Right atrium auricular region (tissue), 2 donors: ENCODE measurements at regions not wholly inside any gene's neighbourhood (a gene's known extent, or its start where the extent isn't known, plus 50 kb on each side); places are given as distances from the start of the nearest gene placed in this dataset.
"Not testable (repeated sequence)": the region's sequence is repeated elsewhere in the genome, so short reads cannot be mapped to it uniquely, and the experiment has no call there.

Experiments used
- DNase-seq: peaks from one replicate; pipeline ENCODE4 v3.0.0-alpha.2; 2019; ENCODE audit warnings: low spot score
- H3K27ac ChIP-seq, 2 donors: fragments of 200-600 bp; sonication (generic); 1 replicate in 1 of 2; 2 replicates in 1 of 2; pipeline ENCODE4 v1.5.1; 2016 to 2019
- H3K27me3 ChIP-seq, 2 donors: fragments of 200-600 bp; sonication (generic); one replicate each; pipeline versions ENCODE4 v1.5.1 to v1.6.0; 2017 to 2019
- H3K36me3 ChIP-seq: fragments of 200-600 bp; sonication (generic); one replicate; pipeline ENCODE4 v1.5.1; 2016
- H3K4me1 ChIP-seq, 2 donors: fragments of 200-600 bp; sonication (generic); one replicate each; pipeline versions ENCODE4 v1.5.1 to v1.6.0; 2017 to 2019
- H3K4me3 ChIP-seq, 2 donors: fragments of 200-600 bp; sonication (generic); 1 replicate in 1 of 2; 2 replicates in 1 of 2; pipeline ENCODE4 v1.5.1; 2017 to 2019; ENCODE audit warnings: mild to moderate bottlenecking in 1 of 2, moderate library complexity in 1 of 2
- H3K9me3 ChIP-seq, 2 donors: fragments of 200-600 bp; sonication (generic); one replicate each; pipeline ENCODE4 v1.5.1; 2019
- CTCF ChIP-seq, 2 donors: fragments of 200-600 bp; sonication (generic); IDR thresholded peaks; one replicate each; pipeline ENCODE4 v1.5.1; 2019; ENCODE audit warnings: antibody characterized with exemption in 2 of 2

DNA sequence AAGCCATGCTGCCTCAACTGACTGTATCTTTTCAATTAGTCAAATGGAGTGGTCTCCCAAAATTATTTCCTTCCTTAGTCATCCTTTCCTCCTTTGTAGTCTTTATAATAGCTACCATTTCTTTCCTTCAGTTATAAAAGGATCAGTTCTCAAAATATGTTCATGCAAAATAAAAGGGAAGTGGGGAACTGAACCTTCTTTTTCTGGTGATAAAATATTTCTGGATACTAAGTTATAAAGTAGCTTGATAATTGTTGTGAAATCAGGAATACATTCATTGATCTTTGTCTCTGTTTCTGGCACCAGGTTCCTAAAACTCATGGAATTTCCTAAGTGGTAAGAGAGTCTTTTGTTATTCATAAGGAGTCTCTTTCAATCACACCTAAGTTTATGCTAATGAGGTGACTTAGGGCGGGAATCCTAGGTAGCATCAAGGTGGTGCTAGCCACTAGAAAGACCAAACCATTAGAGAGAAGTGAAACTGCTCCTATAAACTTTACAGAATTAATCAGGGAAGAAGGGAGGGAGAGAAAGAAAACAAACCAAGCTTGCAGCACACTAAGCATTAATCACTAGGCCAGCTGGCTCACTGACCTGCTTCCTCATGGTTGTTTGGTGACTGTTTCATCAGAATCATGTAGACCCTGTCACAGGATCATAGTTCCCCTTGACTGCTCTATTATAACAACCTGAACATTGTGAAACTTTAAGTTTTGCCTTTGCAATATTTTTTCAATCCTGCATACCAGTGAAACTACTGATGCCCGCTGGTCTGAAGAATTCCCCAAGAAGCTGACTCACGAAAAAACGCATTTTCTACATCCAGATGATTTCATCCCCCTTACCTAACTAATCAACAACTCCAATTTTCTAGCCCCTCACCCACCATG lies 161.6 kb upstream of the PTBP2 start:
- Histone ChIP-seq H3K27me3 (no peaks in the 10 kb centered on the region), H3K36me3 (no peaks in the 10 kb centered on the region), H3K9me3 (peaks cover 0 to 8% of the 10 kb centered on the region in 2 donors), H3K4me3 (no peak overlapping the region), H3K27ac (peak overlapping the region in 1 of 2 donors; percentile 47), H3K4me1 (no peaks in the 10 kb centered on the region)
- no peak for TF ChIP-seq CTCF (IDR thresholded peaks at IDR 0.05)
- DNase-seq, result peak; percentile 76

DNA sequence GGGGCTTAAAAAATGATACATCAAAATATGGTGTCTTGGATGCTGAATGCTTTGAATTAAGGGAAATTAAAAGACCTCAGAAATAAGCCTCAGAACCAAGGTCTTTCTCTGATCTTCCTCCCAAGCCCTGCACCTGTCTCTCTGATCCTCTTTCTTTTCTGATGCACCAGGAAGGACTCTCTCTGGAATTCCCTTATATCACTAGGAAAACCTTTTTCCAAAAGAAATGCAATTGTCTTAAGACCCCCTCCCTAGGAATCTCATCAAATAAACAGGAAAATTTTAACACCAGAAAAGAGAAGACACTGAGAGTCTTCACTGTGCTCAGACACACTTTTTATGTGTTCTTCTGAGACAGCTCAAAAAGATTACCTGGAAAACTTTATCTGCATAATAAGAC lies 159.5 kb upstream of the PTBP2 start:
- H3K27me3 ChIP-seq, result no peaks in the 10 kb centered on the region
- no peak for DNase-seq

GRCh38 chr1:96564401-96564800 lies 157.2 kb upstream of the PTBP2 start:
- not testable (repeated sequence) for H3K36me3 ChIP-seq, DNase-seq, H3K27ac ChIP-seq, H3K9me3 ChIP-seq, H3K27me3 ChIP-seq, H3K4me3 ChIP-seq, H3K4me1 ChIP-seq

More for the DNA sequence above, 159.5 kb upstream of the PTBP2 start:
- H3K27ac ChIP-seq, result no peak overlapping the region
- H3K4me3 ChIP-seq, result no peak overlapping the region
- H3K9me3 ChIP-seq, result peaks cover 0 to 8% of the 10 kb centered on the region in 2 donors
- no peaks in the 10 kb centered on the region for H3K36me3 ChIP-seq
- H3K4me1 ChIP-seq, result no peaks in the 10 kb centered on the region
- TF ChIP-seq CTCF (IDR thresholded peaks at IDR 0.05), result no peak

DNA sequence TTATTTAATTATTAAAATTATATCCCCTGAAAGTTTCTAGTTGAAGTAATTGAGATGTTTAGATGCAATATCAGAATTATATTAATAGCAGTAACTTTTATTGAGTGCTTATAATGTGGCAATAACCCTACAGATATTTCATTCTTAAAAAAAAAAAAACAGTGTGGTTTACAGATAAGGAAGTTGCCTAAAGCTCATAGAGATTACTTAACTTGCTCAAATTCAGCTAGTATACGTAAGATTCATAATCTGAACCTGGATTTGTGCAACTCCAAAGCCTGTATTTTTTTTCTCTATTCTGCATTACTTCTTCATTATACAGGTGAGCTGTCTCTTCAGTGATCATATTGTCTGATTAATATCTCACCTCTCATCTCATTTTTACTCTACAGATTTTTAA lies 156.0 kb upstream of the PTBP2 start:
- no peak for TF ChIP-seq CTCF (IDR thresholded peaks at IDR 0.05)
- Histone ChIP-seq H3K27ac (no peak overlapping the region), H3K4me3 (no peak overlapping the region), H3K9me3 (peaks cover 0 to 5% of the 10 kb centered on the region in 2 donors), H3K36me3 (no peaks in the 10 kb centered on the region), H3K4me1 (no peaks in the 10 kb centered on the region), H3K27me3 (no peaks in the 10 kb centered on the region)
- no peak for DNase-seq

- no peak for TF ChIP-seq CTCF (IDR thresholded peaks at IDR 0.05)
- no peak for DNase-seq
- Histone ChIP-seq H3K27me3 (no peaks in the 10 kb centered on the region), H3K4me1 (no peaks in the 10 kb centered on the region), H3K36me3 (no peaks in the 10 kb centered on the region), H3K4me3 (no peak overlapping the region), H3K27ac (no peak overlapping the region), H3K9me3 (no peaks in the 10 kb centered on the region)
Measured at GRCh38 chr1:96568639-96569038, 152.9 kb upstream of the PTBP2 start.

- H3K36me3 ChIP-seq, result no peaks in the 10 kb centered on the region
- H3K4me1 ChIP-seq, result no peaks in the 10 kb centered on the region
- DNase-seq, result no peak
- no peaks in the 10 kb centered on the region for H3K27me3 ChIP-seq
- TF ChIP-seq CTCF (IDR thresholded peaks at IDR 0.05), result no peak
- H3K27ac ChIP-seq, result no peak overlapping the region
- no peak overlapping the region for H3K4me3 ChIP-seq
- no peaks in the 10 kb centered on the region for H3K9me3 ChIP-seq
Measured at GRCh38 chr1:96569288-96569687, 152.3 kb upstream of the PTBP2 start.
